Inferior parietal cortex (tissue), 1 donor: ENCODE measurements at regions not wholly inside any gene's neighbourhood (a gene's known extent, or its start where the extent isn't known, plus 50 kb on each side); places are given as distances from the start of the nearest gene placed in this dataset.

Source experiments
- DNase-seq: peaks from one replicate; pipeline ENCODE4 v3.0.0-alpha.2; 2016; ENCODE audit errors: extremely low spot score

- no peak for DNase-seq
Observed at GRCh38 chr3:69568951-69569350, 170.3 kb upstream of the MITF start.

GRCh38 chr3:69568458-69568857 is 170.8 kb upstream of the MITF start:
- no peak for DNase-seq

- DNase-seq: no peak
Observed at GRCh38 chr3:69567710-69568052, 171.6 kb upstream of the MITF start.

GRCh38 chr3:69567023-69567709 is 172.1 kb upstream of the MITF start:
- DNase-seq: no peak

GRCh38 chr3:69566275-69566674 is 173.0 kb upstream of the MITF start:
- no peak for DNase-seq

GRCh38 chr3:69565316-69565715 is 173.9 kb upstream of the MITF start:
- DNase-seq: no peak

GRCh38 chr3:69563981-69564380 is 175.3 kb upstream of the MITF start:
- no peak for DNase-seq

GRCh38 chr3:69563151-69563550 is 176.1 kb upstream of the MITF start:
- no peak for DNase-seq

GRCh38 chr3:69562020-69562419 is 176.1 kb upstream of the FRMD4B start:
- DNase-seq: no peak

GRCh38 chr3:69560818-69561217 is 174.9 kb upstream of the FRMD4B start:
- DNase-seq: no peak

GRCh38 chr3:69560116-69560515 is 174.2 kb upstream of the FRMD4B start:
- DNase-seq: no peak

- DNase-seq: no peak
Observed at GRCh38 chr3:69558912-69559311, 173.0 kb upstream of the FRMD4B start.

- no peak for DNase-seq
Observed at GRCh38 chr3:69554576-69554975, 168.7 kb upstream of the FRMD4B start.

- DNase-seq: no peak
Observed at GRCh38 chr3:69553888-69554287, 168.0 kb upstream of the FRMD4B start.

- DNase-seq: no peak
Observed at GRCh38 chr3:69547461-69547880, 161.6 kb upstream of the FRMD4B start.

GRCh38 chr3:69542805-69543429 is 157.0 kb upstream of the FRMD4B start:
- DNase-seq: no peak

GRCh38 chr3:69542089-69542804 is 156.4 kb upstream of the FRMD4B start:
- peak; percentile 65 for DNase-seq

GRCh38 chr3:69541711-69542088 is 155.8 kb upstream of the FRMD4B start:
- DNase-seq: no peak

- no peak for DNase-seq
Observed at GRCh38 chr3:69540706-69541581, 155.1 kb upstream of the FRMD4B start.

- no peak for DNase-seq
Observed at GRCh38 chr3:69539134-69539533, 153.2 kb upstream of the FRMD4B start.

- DNase-seq: no peak
Observed at GRCh38 chr3:69538281-69538680, 152.4 kb upstream of the FRMD4B start.
